ENCODE measurements at regions not wholly inside any gene's neighbourhood (a gene's known extent, or its start where the extent isn't known, plus 50 kb on each side); places are given as distances from the start of the nearest gene placed in this dataset.

- no peak overlapping the region for H3K4me3 ChIP-seq (ENCODE audit: low read depth, low read length)
- DNase-seq (ENCODE audit: low read depth), result no peak
- no peak for TF ChIP-seq CTCF (IDR thresholded peaks at IDR 0.05; ENCODE audit: insufficient read depth, low read length)
Observed at GRCh38 chr4:181507180-181507835, 735.9 kb upstream of the TENM3 start.

GRCh38 chr4:181507938-181508337 lies 735.3 kb upstream of the TENM3 start:
- H3K4me3 ChIP-seq (ENCODE audit: low read depth, low read length), result no peak overlapping the region
- TF ChIP-seq CTCF (IDR thresholded peaks at IDR 0.05; ENCODE audit: insufficient read depth, low read length), result no peak
- DNase-seq (ENCODE audit: low read depth), result no peak

- TF ChIP-seq CTCF (IDR thresholded peaks at IDR 0.05; ENCODE audit: insufficient read depth, low read length), result no peak
- H3K4me3 ChIP-seq (ENCODE audit: low read depth, low read length), result no peak overlapping the region
- DNase-seq (ENCODE audit: low read depth), result no peak
Observed at GRCh38 chr4:181508601-181509000, 734.6 kb upstream of the TENM3 start.

- TF ChIP-seq CTCF (IDR thresholded peaks at IDR 0.05; ENCODE audit: insufficient read depth, low read length), result no peak
- no peak overlapping the region for H3K4me3 ChIP-seq (ENCODE audit: low read depth, low read length)
Observed at GRCh38 chr4:181509073-181509472, 734.1 kb upstream of the TENM3 start.

GRCh38 chr4:181517491-181517890 lies 725.7 kb upstream of the TENM3 start:
- no peak overlapping the region for H3K4me3 ChIP-seq (ENCODE audit: low read depth, low read length)
- no peak for TF ChIP-seq CTCF (IDR thresholded peaks at IDR 0.05; ENCODE audit: insufficient read depth, low read length)
- DNase-seq (ENCODE audit: low read depth), result no peak

More at GRCh38 chr4:181509073-181509472, 734.1 kb upstream of the TENM3 start:
- DNase-seq (ENCODE audit: low read depth), result no peak

GRCh38 chr4:181520790-181521189 lies 722.4 kb upstream of the TENM3 start:
- no peak overlapping the region for H3K4me3 ChIP-seq (ENCODE audit: low read depth, low read length)
- TF ChIP-seq CTCF (IDR thresholded peaks at IDR 0.05; ENCODE audit: insufficient read depth, low read length), result no peak
- no peak for DNase-seq (ENCODE audit: low read depth)

GRCh38 chr4:181523973-181524372 lies 719.2 kb upstream of the TENM3 start:
- DNase-seq (ENCODE audit: low read depth), result no peak
- no peak for TF ChIP-seq CTCF (IDR thresholded peaks at IDR 0.05; ENCODE audit: insufficient read depth, low read length)
- no peak overlapping the region for H3K4me3 ChIP-seq (ENCODE audit: low read depth, low read length)
